Natural killer cell (primary cell): ENCODE measurements at regions not wholly inside any gene's neighbourhood (a gene's known extent, or its start where the extent isn't known, plus 50 kb on each side); places are given as distances from the start of the nearest gene placed in this dataset.

Experiments used
- ATAC-seq, 3 donors: fragments of 150-1000 bp in 2 of 3; fragments of 200-7000 bp in 1 of 3; cut with Tn5 transposase; 1 replicate in 1 of 3; 2 replicates in 2 of 3; pipeline ENCODE4 v1.10.0; 2021; ENCODE audit warnings: mild to moderate bottlenecking in 2 of 3, moderate library complexity in 2 of 3
- DNase-seq, 2 donors: peaks; one replicate each; pipeline versions ENCODE4 v3.0.0 to v3.0.0-alpha.2; 2013 to 2021; ENCODE audit warnings: mixed read lengths in 1 of 2
- H3K27ac ChIP-seq: one replicate; pipeline ENCODE4 v1.5.1; 2013; ENCODE audit warnings: mild to moderate bottlenecking, low read length
- H3K27me3 ChIP-seq: one replicate; pipeline ENCODE4 v1.6.1; 2013; ENCODE audit warnings: low read length; ENCODE audit not compliant: control insufficient read depth, insufficient read depth
- H3K36me3 ChIP-seq: one replicate; pipeline ENCODE4 v1.6.1; 2013; ENCODE audit warnings: low read length; ENCODE audit not compliant: control insufficient read depth, insufficient read depth
- H3K4me1 ChIP-seq: one replicate; pipeline ENCODE4 v1.6.1; 2013; ENCODE audit warnings: low read length; ENCODE audit not compliant: control insufficient read depth, insufficient read depth
- H3K4me3 ChIP-seq: one replicate; pipeline ENCODE4 v1.5.1; 2013; ENCODE audit warnings: low read length
- H3K9me3 ChIP-seq: one replicate; pipeline ENCODE4 v1.6.1; 2013; ENCODE audit warnings: low read length; ENCODE audit not compliant: control insufficient read depth, insufficient read depth
- H3K27ac Mint-ChIP-seq, 2 donors: one replicate each; pipeline ENCODE4 v1.8.0; 2022; ENCODE audit warnings: mild to moderate bottlenecking in 2 of 2, mixed read lengths in 2 of 2, moderate library complexity in 1 of 2
- H3K27me3 Mint-ChIP-seq, 2 donors: one replicate each; pipeline ENCODE4 v1.8.0; 2022; ENCODE audit warnings: low read depth in 2 of 2, mixed read lengths in 2 of 2
- H3K36me3 Mint-ChIP-seq: one replicate; pipeline ENCODE4 v1.8.0; 2022; ENCODE audit warnings: mixed read lengths
- H3K4me1 Mint-ChIP-seq, 2 donors: one replicate each; pipeline ENCODE4 v1.8.0; 2022; ENCODE audit warnings: mixed read lengths in 2 of 2
- H3K4me3 Mint-ChIP-seq: one replicate; pipeline ENCODE4 v1.8.0; 2022; ENCODE audit warnings: mild to moderate bottlenecking, moderate library complexity, mixed read lengths
- H3K9me3 Mint-ChIP-seq, 2 donors: one replicate each; pipeline ENCODE4 v1.8.0; 2022; ENCODE audit warnings: mixed read lengths in 2 of 2
- WGBS: methylation state at CpG from one replicate; pipeline ENCODE4 v1.1.7; 2013; ENCODE audit warnings: missing lambda C conversion rate; ENCODE audit not compliant: insufficient coverage; 5-methylcytosine and 5-hydroxymethylcytosine counted together
- intact Hi-C: fragments of 100-400 bp; cut with micrococcal nuclease; formaldehyde crosslinking; loops from one replicate; pipeline ENCODE4 v1.14.2; 2022
- TF ChIP-seq, protein P1 (sequence below): fragments of 200-600 bp; IDR thresholded peaks from one replicate; pipeline ENCODE4 v1.8.0; 2022; ENCODE audit warnings: antibody characterized with exemption

- TF ChIP-seq, protein P1, sequence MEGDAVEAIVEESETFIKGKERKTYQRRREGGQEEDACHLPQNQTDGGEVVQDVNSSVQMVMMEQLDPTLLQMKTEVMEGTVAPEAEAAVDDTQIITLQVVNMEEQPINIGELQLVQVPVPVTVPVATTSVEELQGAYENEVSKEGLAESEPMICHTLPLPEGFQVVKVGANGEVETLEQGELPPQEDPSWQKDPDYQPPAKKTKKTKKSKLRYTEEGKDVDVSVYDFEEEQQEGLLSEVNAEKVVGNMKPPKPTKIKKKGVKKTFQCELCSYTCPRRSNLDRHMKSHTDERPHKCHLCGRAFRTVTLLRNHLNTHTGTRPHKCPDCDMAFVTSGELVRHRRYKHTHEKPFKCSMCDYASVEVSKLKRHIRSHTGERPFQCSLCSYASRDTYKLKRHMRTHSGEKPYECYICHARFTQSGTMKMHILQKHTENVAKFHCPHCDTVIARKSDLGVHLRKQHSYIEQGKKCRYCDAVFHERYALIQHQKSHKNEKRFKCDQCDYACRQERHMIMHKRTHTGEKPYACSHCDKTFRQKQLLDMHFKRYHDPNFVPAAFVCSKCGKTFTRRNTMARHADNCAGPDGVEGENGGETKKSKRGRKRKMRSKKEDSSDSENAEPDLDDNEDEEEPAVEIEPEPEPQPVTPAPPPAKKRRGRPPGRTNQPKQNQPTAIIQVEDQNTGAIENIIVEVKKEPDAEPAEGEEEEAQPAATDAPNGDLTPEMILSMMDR, result no peak
- Histone ChIP-seq H3K36me3 (no peaks in the 10 kb centered on the region), H3K4me1 (no peaks in the 10 kb centered on the region), H3K27ac (no peak overlapping the region), H3K4me3 (no peak overlapping the region), H3K9me3 (no peaks in the 10 kb centered on the region), H3K27me3 (no peaks in the 10 kb centered on the region)
- H3K27ac Mint-ChIP-seq, result no peak overlapping the region
- ATAC-seq (no peak), DNase-seq (no peak)
- no peaks in the 10 kb centered on the region for H3K36me3 Mint-ChIP-seq
- WGBS, result 46% methylated on average over 2 of the region's 3 CpGs
- peaks cover 21 to 23% of the 10 kb centered on the region in 2 donors for H3K9me3 Mint-ChIP-seq
- intact Hi-C loops, result no loop called here
- H3K27me3 Mint-ChIP-seq, result no peaks in the 10 kb centered on the region
- no peaks in the 10 kb centered on the region for H3K4me1 Mint-ChIP-seq
- H3K4me3 Mint-ChIP-seq, result no peak overlapping the region
These were observed 309.1 kb upstream of the GRIN3A start for GRCh38 chr9:102047549-102047948.

DNA sequence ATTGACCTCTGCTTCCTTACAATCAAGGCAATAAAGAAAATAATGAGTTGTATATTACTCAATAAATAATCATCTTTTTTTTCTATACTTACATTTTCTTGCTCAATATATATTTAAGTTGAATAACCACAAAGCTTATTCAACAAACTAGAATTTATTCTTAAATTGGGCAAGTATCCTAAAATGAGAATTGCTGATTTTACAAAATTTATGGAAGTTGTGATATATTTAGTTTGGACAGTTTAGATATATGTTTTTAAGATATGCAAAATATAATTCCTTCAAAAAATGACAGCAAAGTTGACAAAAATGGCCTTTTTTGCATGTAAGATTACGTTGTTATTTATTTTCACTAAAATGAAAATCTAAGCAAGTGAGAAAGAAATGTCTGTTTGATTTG lies 305.7 kb upstream of the GRIN3A start:
- TF ChIP-seq, protein P1, result no peak
- intact Hi-C loops, result no loop called here
- no peaks in the 10 kb centered on the region for H3K27me3 ChIP-seq
- Mint-ChIP-seq H3K4me1 (no peaks in the 10 kb centered on the region), H3K36me3 (no peaks in the 10 kb centered on the region), H3K27me3 (no peaks in the 10 kb centered on the region), H3K27ac (no peak overlapping the region), H3K9me3 (peaks cover 16 to 18% of the 10 kb centered on the region in 2 donors), H3K4me3 (no peak overlapping the region)
- no peak overlapping the region for H3K27ac ChIP-seq
- no peaks in the 10 kb centered on the region for H3K36me3 ChIP-seq
- ATAC-seq, result no peak
- H3K4me3 ChIP-seq, result no peak overlapping the region
- H3K9me3 ChIP-seq, result no peaks in the 10 kb centered on the region
- DNase-seq, result no peak
- H3K4me1 ChIP-seq, result no peaks in the 10 kb centered on the region
- no CpG with 5 or more reads among the region's 1 CpG for WGBS

GRCh38 chr9:102038006-102038405 lies 299.6 kb upstream of the GRIN3A start:
- Mint-ChIP-seq H3K9me3 (peaks cover 10 to 16% of the 10 kb centered on the region in 2 donors), H3K27ac (no peak overlapping the region), H3K4me1 (no peaks in the 10 kb centered on the region), H3K27me3 (no peaks in the 10 kb centered on the region), H3K4me3 (no peak overlapping the region), H3K36me3 (no peaks in the 10 kb centered on the region)
- TF ChIP-seq, protein P1, result no peak
- H3K27ac ChIP-seq, result no peak overlapping the region
- 75% methylated on average over 1 of the region's 1 CpG for WGBS
- H3K27me3 ChIP-seq, result no peaks in the 10 kb centered on the region
- intact Hi-C loops, result no loop called here
- no peak for ATAC-seq
- H3K4me1 ChIP-seq, result no peaks in the 10 kb centered on the region
- DNase-seq, result no peak
- peaks cover 3% of the 10 kb centered on the region for H3K9me3 ChIP-seq
- H3K36me3 ChIP-seq, result no peaks in the 10 kb centered on the region
- no peak overlapping the region for H3K4me3 ChIP-seq

GRCh38 chr9:102035929-102036328 lies 297.5 kb upstream of the GRIN3A start:
- Mint-ChIP-seq H3K9me3 (peaks cover 10 to 19% of the 10 kb centered on the region in 2 donors), H3K36me3 (no peaks in the 10 kb centered on the region), H3K4me1 (no peaks in the 10 kb centered on the region), H3K4me3 (no peak overlapping the region), H3K27me3 (no peaks in the 10 kb centered on the region), H3K27ac (no peak overlapping the region)
- Histone ChIP-seq H3K4me1 (no peaks in the 10 kb centered on the region), H3K9me3 (peaks cover 3% of the 10 kb centered on the region), H3K27me3 (no peaks in the 10 kb centered on the region), H3K4me3 (no peak overlapping the region), H3K36me3 (no peaks in the 10 kb centered on the region), H3K27ac (no peak overlapping the region)
- no peak for DNase-seq
- TF ChIP-seq, protein P1, result no peak
- intact Hi-C loops, result no loop called here
- ATAC-seq, result no peak
